SK-N-SH (cell line): ENCODE measurements at regions not wholly inside any gene's neighbourhood (a gene's known extent, or its start where the extent isn't known, plus 50 kb on each side); places are given as distances from the start of the nearest gene placed in this dataset.

Source experiments
- CTCF ChIP-seq: fragments of 200-600 bp; sonication (generic); IDR thresholded peaks from 2 replicates; pipeline ENCODE4 v1.6.1; 2017; ENCODE audit warnings: antibody characterized with exemption, mild to moderate bottlenecking, moderate library complexity
- EZH2phosphoT487 ChIP-seq: fragments of 200-600 bp; sonication (generic); IDR thresholded peaks from 2 replicates; pipeline ENCODE4 v1.6.1; 2017; ENCODE audit warnings: low read depth, mixed run types, mild to moderate bottlenecking, antibody characterized with exemption, moderate library complexity, borderline replicate concordance
- FOSL2 ChIP-seq: IDR thresholded peaks from 2 replicates; pipeline ENCODE4 v1.4.0; 2012; ENCODE audit warnings: low read depth, mild to moderate bottlenecking, moderate library complexity, borderline replicate concordance
- POLR2AphosphoS5 ChIP-seq: IDR thresholded peaks from 2 replicates; pipeline ENCODE4 v1.6.1; 2012; ENCODE audit warnings: low read depth, low read length
- RAD21 ChIP-seq: IDR thresholded peaks from 2 replicates; pipeline ENCODE4 v1.6.1; 2012; ENCODE audit warnings: mild to moderate bottlenecking, low read length
- SMC3 ChIP-seq: IDR thresholded peaks from 2 replicates; pipeline ENCODE4 v1.6.1; 2012; ENCODE audit warnings: low read depth, low read length, improper control_type of control experiment
- TAF1 ChIP-seq: IDR thresholded peaks from 2 replicates; pipeline ENCODE4 v1.6.1; 2012; ENCODE audit warnings: low read depth, mild to moderate bottlenecking, low read length, moderate library complexity, borderline replicate concordance
- YY1 ChIP-seq: IDR thresholded peaks from 2 replicates; pipeline ENCODE4 v1.4.0; 2012; ENCODE audit warnings: low read depth, mild to moderate bottlenecking

- no peak for TF ChIP-seq CTCF
- no peak for TF ChIP-seq RAD21
- TF ChIP-seq FOSL2: no peak
- no peak for TF ChIP-seq SMC3
- TF ChIP-seq EZH2phosphoT487: no peak
- TF ChIP-seq POLR2AphosphoS5: no peak
- no peak for TF ChIP-seq TAF1
- no peak for TF ChIP-seq YY1
Measured at GRCh38 chr2:122193622-122194021, 438.2 kb downstream of the TSN start.
